GM18508 (cell line): ENCODE measurements at regions not wholly inside any gene's neighbourhood (a gene's known extent, or its start where the extent isn't known, plus 50 kb on each side); places are given as distances from the start of the nearest gene placed in this dataset.
"Not testable (repeated sequence)": the region's sequence is repeated elsewhere in the genome, so short reads cannot be mapped to it uniquely, and the experiment has no call there.

Experiments used
- ATAC-seq: cut with Tn5 transposase; IDR thresholded peaks from one replicate; pipeline ENCODE4 v1.9.1; 2021; ENCODE audit warnings: moderate number of reproducible peaks; ENCODE audit not compliant: insufficient read depth, unreplicated experiment

GRCh38 chr4:4671774-4672349, 130.0 kb upstream of the STX18 start:
- no peak for ATAC-seq

DNA sequence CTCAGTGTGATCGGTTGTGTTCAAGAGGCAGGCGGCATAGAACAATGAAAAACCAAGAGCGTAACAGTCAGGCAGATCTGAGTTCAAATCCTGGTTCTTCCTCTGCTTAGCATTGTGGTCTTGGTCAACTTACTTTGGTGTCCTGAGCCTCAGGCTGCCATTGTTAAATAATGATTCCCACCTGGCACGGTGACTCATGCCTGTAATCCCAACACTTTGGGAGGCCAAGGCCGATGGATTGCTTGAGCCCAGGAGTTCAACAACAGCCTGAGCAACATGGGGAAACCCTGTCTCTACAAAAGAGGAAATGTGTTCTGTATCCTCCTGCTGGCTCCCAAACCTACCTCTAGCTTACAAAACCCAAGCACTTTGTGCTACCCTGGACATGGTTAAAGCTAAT, 129.0 kb upstream of the STX18 start:
- ATAC-seq = no peak

DNA sequence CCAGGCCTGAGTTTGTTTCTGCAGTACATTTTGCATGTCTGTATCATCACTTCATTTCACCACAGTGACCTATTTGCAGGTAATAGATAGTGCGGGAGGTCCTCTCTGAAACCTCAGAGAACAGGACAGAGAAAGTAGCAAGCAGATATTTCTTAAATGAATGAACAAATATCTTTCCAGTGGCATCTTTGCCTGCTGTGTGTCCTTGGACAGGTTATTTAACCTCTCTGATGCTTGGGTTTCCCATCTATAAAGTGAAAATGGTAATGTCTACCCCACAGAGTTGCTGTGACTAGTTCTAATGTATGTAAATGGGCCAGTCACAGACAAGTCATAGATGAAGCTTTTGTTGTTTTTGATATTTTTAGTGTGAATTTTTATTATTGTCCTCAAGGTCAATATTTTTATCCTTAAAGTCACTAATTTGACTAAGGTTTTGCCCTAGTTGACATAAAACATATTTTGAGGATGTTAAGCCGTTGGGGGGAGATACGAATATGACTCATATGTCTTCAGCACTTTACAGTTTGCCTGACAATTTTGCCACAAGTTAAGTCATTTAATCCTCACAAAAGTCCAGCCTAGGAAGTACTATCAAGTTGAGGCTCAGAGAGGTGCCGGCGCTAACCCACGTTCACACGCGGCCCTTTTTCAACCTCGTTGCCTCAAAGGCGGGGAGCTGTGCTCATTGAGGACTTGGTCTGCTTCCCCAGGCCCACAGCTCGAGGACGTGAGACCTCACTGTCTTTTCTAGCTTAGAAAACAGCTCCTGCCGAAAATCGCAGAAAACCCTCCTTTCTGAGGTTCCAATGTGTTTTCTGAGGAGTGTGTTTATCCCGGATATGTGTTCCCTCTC, 126.7 kb upstream of the STX18 start:
- ATAC-seq = no peak

DNA sequence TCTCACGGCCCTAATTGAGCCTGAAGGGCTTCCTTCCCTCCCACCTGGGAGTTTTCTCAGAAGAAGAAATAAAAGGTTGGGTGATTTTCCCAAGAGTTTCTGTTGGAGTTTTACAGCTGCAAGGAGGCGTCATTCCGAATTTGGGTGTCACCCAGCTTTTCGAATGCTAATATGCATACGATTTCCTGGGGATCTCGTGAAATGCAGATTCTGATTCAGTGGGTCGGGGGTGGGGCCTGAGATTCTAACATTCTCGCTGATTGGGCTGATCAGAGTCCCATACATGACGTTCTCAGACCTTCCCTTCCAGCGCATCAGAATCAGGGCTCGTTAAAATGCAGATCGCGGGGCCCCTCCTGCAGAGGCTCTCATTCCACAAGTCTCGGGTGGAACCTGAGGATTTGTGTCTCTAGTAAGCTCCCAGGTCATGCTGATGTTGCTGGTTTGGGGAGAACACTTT, 125.8 kb upstream of the STX18 start:
- ATAC-seq = no peak

GRCh38 chr4:4666693-4667621, 125.1 kb upstream of the STX18 start:
- ATAC-seq = no peak

DNA sequence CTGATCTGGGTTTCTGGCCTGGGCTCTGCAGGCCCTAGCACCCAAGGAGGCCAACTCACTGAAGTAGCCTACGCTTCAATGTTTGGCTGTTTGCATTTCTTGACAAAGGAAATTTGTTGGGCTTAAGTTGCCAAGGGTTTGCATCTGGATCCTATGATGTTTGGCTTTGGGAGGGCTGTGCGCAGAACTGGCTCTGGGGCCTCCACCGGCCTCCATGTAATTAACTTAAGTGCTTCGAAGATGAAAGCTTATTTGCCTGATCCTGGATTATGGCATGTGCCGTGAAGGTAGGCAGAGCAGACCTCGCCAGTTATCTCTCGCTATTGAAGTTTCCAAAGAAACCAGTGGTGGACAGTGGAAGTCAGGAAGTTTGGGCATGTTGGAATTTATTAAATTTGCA, 124.3 kb upstream of the STX18 start:
- ATAC-seq = no peak

DNA sequence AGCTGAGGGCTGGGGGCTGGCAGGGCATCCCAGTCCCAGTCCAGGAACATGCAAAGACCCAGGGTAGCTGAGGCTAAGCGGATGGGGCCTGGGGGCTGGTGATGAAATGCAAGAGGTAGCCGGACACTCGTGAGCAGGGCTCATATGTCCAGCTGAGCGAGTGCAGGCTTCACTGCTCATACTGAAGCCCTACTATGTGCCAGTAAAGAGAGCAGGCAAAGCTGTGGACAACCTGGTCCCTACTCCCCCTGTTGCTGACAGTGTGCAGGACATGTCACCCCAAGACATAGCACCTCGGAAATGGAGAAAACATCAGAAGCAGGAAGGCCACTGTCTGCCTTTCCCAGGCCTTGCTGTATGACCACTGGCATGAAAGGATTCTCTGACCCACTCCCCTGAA, 122.4 kb upstream of the STX18 start:
- ATAC-seq = no peak

- no peak for ATAC-seq
Measured at GRCh38 chr4:4663028-4663427, 121.2 kb upstream of the STX18 start.

GRCh38 chr4:4662230-4662629, 120.4 kb upstream of the STX18 start:
- no peak for ATAC-seq

- ATAC-seq = no peak
Measured at GRCh38 chr4:4659871-4660651, 118.2 kb upstream of the STX18 start.

DNA sequence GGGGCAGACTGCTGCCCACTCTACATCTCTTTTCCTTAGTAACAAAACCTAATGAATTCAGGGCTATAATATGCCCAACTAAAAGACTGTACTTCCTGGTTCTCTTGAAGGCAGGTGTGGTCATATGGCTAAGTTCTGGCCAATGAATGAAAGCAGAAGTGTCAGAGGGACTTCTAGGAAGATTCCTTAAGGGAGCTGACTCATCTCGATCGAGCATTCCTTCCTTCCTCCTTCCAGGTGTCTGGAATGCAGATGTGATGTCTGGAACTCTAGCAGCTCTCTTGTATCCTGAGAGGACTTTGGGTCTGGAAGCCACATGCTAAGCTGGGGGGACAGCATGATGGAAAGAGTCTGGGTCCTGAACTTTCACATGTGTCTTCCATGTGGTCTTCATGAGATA, 116.2 kb upstream of the STX18 start:
- ATAC-seq = no peak

GRCh38 chr4:4656977-4657376, 115.1 kb upstream of the STX18 start:
- ATAC-seq = no peak

DNA sequence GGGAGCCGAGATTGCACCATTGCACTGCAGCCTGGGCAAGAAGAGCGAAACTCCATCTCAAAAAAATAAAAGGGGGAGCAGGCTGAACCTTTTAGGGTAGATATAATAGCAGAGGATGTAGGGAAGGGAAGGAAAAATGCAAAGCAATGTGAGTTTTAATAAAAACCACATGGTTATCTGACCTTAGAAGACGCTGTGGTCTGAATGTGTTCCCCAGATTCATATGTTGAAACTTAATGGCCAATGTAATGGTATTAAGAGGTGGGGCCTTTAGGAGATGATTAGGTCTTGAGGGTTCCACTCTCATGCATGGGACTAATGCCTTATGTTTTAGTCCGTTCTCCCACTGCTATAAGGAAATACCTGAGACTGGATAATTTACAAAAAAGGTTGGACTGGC, 114.1 kb upstream of the STX18 start:
- ATAC-seq = no peak

GRCh38 chr4:4655011-4655410, 113.2 kb upstream of the STX18 start:
- no peak for ATAC-seq

GRCh38 chr4:4651811-4652755, 110.2 kb upstream of the STX18 start:
- no peak for ATAC-seq

DNA sequence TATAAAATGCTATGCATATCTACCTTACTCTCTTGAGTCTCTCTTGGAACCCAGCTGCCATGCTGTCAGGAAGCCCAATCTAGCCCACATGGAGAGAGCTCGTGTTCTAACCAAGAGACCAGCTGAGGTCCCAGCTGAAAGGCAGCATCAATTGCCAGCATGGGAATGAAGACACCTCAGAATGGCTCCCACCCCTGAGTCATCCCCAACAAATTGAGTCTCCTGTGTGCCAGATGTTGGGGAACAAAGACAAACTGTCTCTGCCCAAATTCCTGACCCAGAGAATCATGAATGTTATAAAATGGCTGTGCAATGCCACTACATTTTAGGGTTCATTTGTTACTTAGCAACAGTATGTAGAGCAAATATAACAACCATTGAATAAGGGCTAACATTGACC, 105.2 kb upstream of the STX18 start:
- ATAC-seq = no peak

DNA sequence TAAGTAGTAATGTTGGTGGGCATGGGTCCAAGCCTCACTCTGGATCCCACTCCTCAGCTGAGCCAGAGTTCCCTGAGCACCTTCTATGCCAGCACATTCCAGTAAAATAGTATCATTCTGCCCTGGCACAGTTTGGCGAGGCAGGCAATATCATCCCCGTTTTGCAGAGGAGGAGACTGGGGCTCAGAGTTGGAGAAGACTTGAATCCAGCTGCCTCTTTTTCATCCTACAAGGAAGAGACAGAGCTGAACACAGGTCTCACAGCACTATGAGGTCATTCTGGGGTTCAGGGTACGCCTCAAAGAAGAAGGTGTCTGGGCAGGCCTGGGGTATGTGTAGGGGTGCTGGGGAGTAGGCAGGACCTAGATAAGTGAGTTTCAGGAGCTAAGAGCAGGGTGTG, 103.9 kb upstream of the STX18 start:
- ATAC-seq = no peak

DNA sequence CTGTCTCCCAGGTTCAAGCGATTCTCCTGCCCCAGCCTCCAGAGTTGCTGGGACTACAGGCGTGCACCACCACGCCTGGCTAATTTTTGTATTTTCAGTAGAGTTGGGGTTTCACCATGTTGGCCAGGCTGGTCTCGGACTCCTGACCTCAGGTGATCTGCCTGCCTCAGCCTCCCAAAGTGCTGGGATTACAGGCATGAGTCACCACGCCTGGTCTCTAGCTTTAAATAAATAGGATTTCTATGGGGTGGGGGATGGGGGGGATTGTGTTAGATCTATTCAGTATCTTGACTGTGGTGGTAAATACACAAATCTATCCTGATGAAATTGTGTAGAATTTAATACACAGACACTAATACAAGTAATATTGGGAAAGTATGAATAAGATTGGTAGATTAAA, 102.4 kb upstream of the STX18 start:
- not testable (repeated sequence) for ATAC-seq

DNA sequence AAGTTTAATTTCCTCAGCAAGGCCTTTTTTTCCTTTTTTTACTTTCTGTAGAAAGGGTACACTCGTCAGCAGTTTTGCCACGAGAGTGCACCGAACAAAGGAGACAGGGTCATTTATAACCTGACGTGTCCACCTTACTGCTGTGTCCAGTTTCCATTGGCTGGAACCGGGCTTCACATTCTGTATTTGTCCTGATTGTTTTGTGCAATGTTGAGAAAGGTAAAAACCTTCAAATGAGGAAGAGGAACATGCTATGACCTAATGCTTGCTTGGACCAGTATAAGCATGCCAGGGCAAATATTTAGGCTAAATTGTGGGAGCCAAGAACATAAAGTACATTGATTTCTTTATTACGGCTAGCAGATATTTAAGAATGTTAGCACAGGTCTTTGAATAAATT, 101.9 kb upstream of the STX18 start:
- ATAC-seq = not testable (repeated sequence)
